GM23338 (cell line): ENCODE measurements at regions not wholly inside any gene's neighbourhood (a gene's known extent, or its start where the extent isn't known, plus 50 kb on each side); places are given as distances from the start of the nearest gene placed in this dataset.

Experiments used
- JUNB ChIP-seq: IDR thresholded peaks from one replicate; pipeline ENCODE4 v1.6.1; 2016; ENCODE audit warnings: antibody characterized with exemption; ENCODE audit not compliant: unreplicated experiment
- POLR2AphosphoS5 ChIP-seq: IDR thresholded peaks from 2 replicates; pipeline ENCODE4 v1.6.1; 2016; ENCODE audit warnings: antibody characterized with exemption, low read depth
- REST ChIP-seq: IDR thresholded peaks from one replicate; pipeline ENCODE4 v1.6.1; 2018; ENCODE audit warnings: antibody characterized with exemption; ENCODE audit not compliant: unreplicated experiment
- STAT1 ChIP-seq: IDR thresholded peaks from one replicate; pipeline ENCODE4 v1.6.1; 2016; ENCODE audit warnings: antibody characterized with exemption; ENCODE audit not compliant: unreplicated experiment
- ZNF114 ChIP-seq: fragments of 250-450 bp; sonication (Bioruptor Pico); IDR thresholded peaks from 2 replicates; pipeline ENCODE4 v1.5.0; 2020; ENCODE audit warnings: mild to moderate bottlenecking, moderate library complexity
- ZNF331 ChIP-seq: fragments of 250-450 bp; sonication (Bioruptor Pico); IDR thresholded peaks from 2 replicates; pipeline ENCODE4 v1.5.0; 2020; ENCODE audit warnings: low read depth, mild to moderate bottlenecking, moderate library complexity
- ZNF462 ChIP-seq: fragments of 250-450 bp; sonication (Bioruptor Pico); IDR thresholded peaks from 2 replicates; pipeline ENCODE4 v1.5.0; 2020; ENCODE audit warnings: mild to moderate bottlenecking, moderate library complexity
- TF ChIP-seq, protein P1 (sequence below), 2 experiments: fragments of 200-600 bp in 1 of 2; sonication (generic) in 1 of 2; conservative IDR thresholded peaks; 2 replicates each; pipeline versions ENCODE4 v1.5.1 to v1.6.1; 2016 to 2017; ENCODE audit warnings: antibody characterized with exemption in 2 of 2, low read depth in 2 of 2, mild to moderate bottlenecking in 2 of 2, moderate library complexity in 1 of 2

- no peak for TF ChIP-seq ZNF462 (CRISPR knock-in tag)
- no peak for TF ChIP-seq POLR2AphosphoS5
- no peak for TF ChIP-seq ZNF114 (CRISPR knock-in tag)
- TF ChIP-seq JUNB: no peak
- no peak for TF ChIP-seq REST
- TF ChIP-seq ZNF331 (CRISPR knock-in tag): no peak
- TF ChIP-seq STAT1: no peak
- TF ChIP-seq, protein P1, sequence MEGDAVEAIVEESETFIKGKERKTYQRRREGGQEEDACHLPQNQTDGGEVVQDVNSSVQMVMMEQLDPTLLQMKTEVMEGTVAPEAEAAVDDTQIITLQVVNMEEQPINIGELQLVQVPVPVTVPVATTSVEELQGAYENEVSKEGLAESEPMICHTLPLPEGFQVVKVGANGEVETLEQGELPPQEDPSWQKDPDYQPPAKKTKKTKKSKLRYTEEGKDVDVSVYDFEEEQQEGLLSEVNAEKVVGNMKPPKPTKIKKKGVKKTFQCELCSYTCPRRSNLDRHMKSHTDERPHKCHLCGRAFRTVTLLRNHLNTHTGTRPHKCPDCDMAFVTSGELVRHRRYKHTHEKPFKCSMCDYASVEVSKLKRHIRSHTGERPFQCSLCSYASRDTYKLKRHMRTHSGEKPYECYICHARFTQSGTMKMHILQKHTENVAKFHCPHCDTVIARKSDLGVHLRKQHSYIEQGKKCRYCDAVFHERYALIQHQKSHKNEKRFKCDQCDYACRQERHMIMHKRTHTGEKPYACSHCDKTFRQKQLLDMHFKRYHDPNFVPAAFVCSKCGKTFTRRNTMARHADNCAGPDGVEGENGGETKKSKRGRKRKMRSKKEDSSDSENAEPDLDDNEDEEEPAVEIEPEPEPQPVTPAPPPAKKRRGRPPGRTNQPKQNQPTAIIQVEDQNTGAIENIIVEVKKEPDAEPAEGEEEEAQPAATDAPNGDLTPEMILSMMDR (conservative IDR thresholded peaks at IDR 0.05; ENCODE audit: low read depth in 2 of 2): no peak
These were observed 70.7 kb upstream of the RPS6KA6 start (continued) for GRCh38 chrX:84258708-84259107.
